SK-N-SH (cell line): ENCODE measurements at regions not wholly inside any gene's neighbourhood (a gene's known extent, or its start where the extent isn't known, plus 50 kb on each side); places are given as distances from the start of the nearest gene placed in this dataset.

Experiments used
- CTCF ChIA-PET: fragments of 300-600, 350-600 bp; formaldehyde crosslinking; extraction: SDS; loops from one replicate; lab custom pipeline; 2021; lab: Yijun Ruan, JAX
- POLR2A ChIA-PET: fragments of 350-600 bp; sonication (Branson Sonifier 250); formaldehyde crosslinking; extraction: SDS; loops from one replicate; lab custom pipeline; 2020; ENCODE audit warnings: antibody characterized with exemption, inconsistent platforms; lab: Yijun Ruan, JAX
- DNase-seq: peaks from one replicate; pipeline ENCODE4 v3.0.0; 2012
- H2AFZ ChIP-seq: fragments of 200-600 bp; sonication (generic); 2 replicates; pipeline ENCODE4 v1.8.1; 2016; ENCODE audit warnings: antibody characterized with exemption, mild to moderate bottlenecking, low read depth
- H3F3A ChIP-seq: fragments of 200-600 bp; sonication (generic); replicated peaks from 2 replicates; pipeline ENCODE3; 2016; ENCODE audit warnings: antibody characterized with exemption, mild to moderate bottlenecking; ENCODE audit not compliant: insufficient read depth
- H3K27ac ChIP-seq, 2 experiments: fragments of 200-500 bp in 1 of 2; fragments of 200-600 bp in 1 of 2; sonication (Bioruptor generic) in 1 of 2; sonication (generic), shearing (Covaris generic) in 1 of 2; 2 replicates each; pipeline versions ENCODE4 v1.5.1 to v1.6.1; 2014 to 2016; ENCODE audit warnings: low read depth in 2 of 2, inconsistent platforms in 1 of 2, low read length in 1 of 2, mild to moderate bottlenecking in 1 of 2, mixed read lengths in 1 of 2
- H3K27me3 ChIP-seq: fragments of 200-600 bp; sonication (generic), shearing (Covaris generic); 2 replicates; pipeline ENCODE4 v1.6.1; 2016; ENCODE audit warnings: mixed run types; ENCODE audit not compliant: insufficient read depth
- H3K36me3 ChIP-seq, 2 experiments: fragments of 200-500 bp in 1 of 2; fragments of 200-600 bp in 1 of 2; sonication (Bioruptor generic) in 1 of 2; sonication (generic) in 1 of 2; replicated peaks in 1 of 2; 2 replicates each; pipeline versions ENCODE3 to v1.5.1; 2014 to 2016; ENCODE audit warnings: low read length in 1 of 2, mild to moderate bottlenecking in 1 of 2; ENCODE audit not compliant: insufficient read depth in 2 of 2, control insufficient read depth in 1 of 2
- H3K4me1 ChIP-seq, 2 experiments: fragments of 200-500 bp in 1 of 2; fragments of 200-600 bp in 1 of 2; sonication (Bioruptor generic) in 1 of 2; sonication (generic), shearing (Covaris generic) in 1 of 2; 2 replicates each; pipeline versions ENCODE4 v1.5.1 to v1.6.1; 2014 to 2016; ENCODE audit warnings: low read depth in 1 of 2, low read length in 1 of 2, mixed run types in 1 of 2; ENCODE audit not compliant: insufficient read depth in 2 of 2, control insufficient read depth in 1 of 2
- H3K4me2 ChIP-seq: fragments of 200-600 bp; sonication (generic), shearing (Covaris generic); 2 replicates; pipeline ENCODE4 v1.6.1; 2017; ENCODE audit warnings: mixed run types
- H3K4me3 ChIP-seq, 2 experiments: fragments of 200-500 bp in 1 of 2; fragments of 200-600 bp in 1 of 2; sonication (Bioruptor generic) in 1 of 2; sonication (generic), shearing (Covaris generic) in 1 of 2; 2 replicates each; pipeline versions ENCODE4 v1.5.1 to v1.8.1; 2014 to 2016; ENCODE audit warnings: low read depth in 2 of 2, inconsistent platforms in 1 of 2, low read length in 1 of 2, mild to moderate bottlenecking in 1 of 2, mixed read lengths in 1 of 2, moderate library complexity in 1 of 2
- H3K79me2 ChIP-seq: fragments of 200-600 bp; sonication (generic); 2 replicates; pipeline ENCODE4 v1.8.1; 2017; ENCODE audit warnings: mild to moderate bottlenecking; ENCODE audit not compliant: insufficient read depth
- H3K9ac ChIP-seq: fragments of 200-600 bp; sonication (generic); 2 replicates; pipeline ENCODE4 v1.6.1; 2017; ENCODE audit warnings: mixed run types
- H3K9me2 ChIP-seq: fragments of 200-600 bp; sonication (generic); 2 replicates; pipeline ENCODE4 v1.6.1; 2017; ENCODE audit warnings: mixed run types
- H3K9me3 ChIP-seq: fragments of 200-600 bp; sonication (generic); 2 replicates; pipeline ENCODE4 v1.6.1; 2017; ENCODE audit warnings: mixed run types, mild to moderate bottlenecking, moderate library complexity
- H4K20me1 ChIP-seq: fragments of 200-600 bp; sonication (generic); 2 replicates; pipeline ENCODE4 v1.6.1; 2017; ENCODE audit warnings: mild to moderate bottlenecking, mixed run types; ENCODE audit not compliant: insufficient read depth
- ELF1 ChIP-seq: IDR thresholded peaks from 2 replicates; pipeline ENCODE4 v1.4.0; 2012
- EP300 ChIP-seq, 2 experiments: IDR thresholded peaks; 2 replicates each; pipeline versions ENCODE4 v1.4.0 to v1.6.1; 2012; ENCODE audit warnings: borderline replicate concordance in 1 of 2, low read depth in 1 of 2, low read length in 1 of 2
- FOSL2 ChIP-seq: IDR thresholded peaks from 2 replicates; pipeline ENCODE4 v1.4.0; 2012; ENCODE audit warnings: low read depth, mild to moderate bottlenecking, moderate library complexity, borderline replicate concordance
- GABPA ChIP-seq: IDR thresholded peaks from 2 replicates; pipeline ENCODE4 v1.4.0; 2012; ENCODE audit warnings: low read depth, mild to moderate bottlenecking
- GATA2 ChIP-seq: sonication (generic); formaldehyde crosslinking; IDR thresholded peaks from 2 replicates; pipeline ENCODE4 v1.5.0; 2020; ENCODE audit warnings: mild to moderate bottlenecking, missing genetic modification reagents
- MAX ChIP-seq: IDR thresholded peaks from 2 replicates; pipeline ENCODE4 v1.4.0; 2012; ENCODE audit warnings: low read depth
- MXI1 ChIP-seq: IDR thresholded peaks from 2 replicates; pipeline ENCODE4 v1.6.1; 2012; ENCODE audit warnings: mild to moderate bottlenecking, low read depth, low read length, improper control_type of control experiment
- NRF1 ChIP-seq: IDR thresholded peaks from 2 replicates; pipeline ENCODE4 v1.6.1; 2012; ENCODE audit warnings: low read depth, mild to moderate bottlenecking, low read length
- POLR2AphosphoS5 ChIP-seq: IDR thresholded peaks from 2 replicates; pipeline ENCODE4 v1.6.1; 2012; ENCODE audit warnings: low read depth, low read length
- RAD21 ChIP-seq: IDR thresholded peaks from 2 replicates; pipeline ENCODE4 v1.6.1; 2012; ENCODE audit warnings: mild to moderate bottlenecking, low read length
- SIN3A ChIP-seq: IDR thresholded peaks from 2 replicates; pipeline ENCODE4 v1.6.1; 2012; ENCODE audit warnings: low read depth, mild to moderate bottlenecking, low read length, moderate library complexity, borderline replicate concordance
- SMC3 ChIP-seq: IDR thresholded peaks from 2 replicates; pipeline ENCODE4 v1.6.1; 2012; ENCODE audit warnings: low read depth, low read length, improper control_type of control experiment
- TEAD4 ChIP-seq: IDR thresholded peaks from 2 replicates; pipeline ENCODE4 v1.4.0; 2012; ENCODE audit warnings: mild to moderate bottlenecking, borderline replicate concordance; ENCODE audit not compliant: insufficient read depth
- USF2 ChIP-seq: fragments of 150-350 bp; IDR thresholded peaks from 2 replicates; pipeline ENCODE4 v1.6.1; 2017; ENCODE audit warnings: antibody characterized with exemption, low read length, low read depth, borderline replicate concordance
- WGBS: methylation state at CpG from one replicate; pipeline ENCODE4 v1.1.6; 2017; ENCODE audit warnings: low lambda C conversion rate; 5-methylcytosine and 5-hydroxymethylcytosine counted together
- TF ChIP-seq, protein P1 (sequence below): IDR thresholded peaks from 2 replicates; pipeline ENCODE4; 2012
- TF ChIP-seq, protein P2 (sequence below): IDR thresholded peaks from 2 replicates; pipeline ENCODE4 v1.4.0; 2012; ENCODE audit warnings: low read depth, borderline replicate concordance

DNA sequence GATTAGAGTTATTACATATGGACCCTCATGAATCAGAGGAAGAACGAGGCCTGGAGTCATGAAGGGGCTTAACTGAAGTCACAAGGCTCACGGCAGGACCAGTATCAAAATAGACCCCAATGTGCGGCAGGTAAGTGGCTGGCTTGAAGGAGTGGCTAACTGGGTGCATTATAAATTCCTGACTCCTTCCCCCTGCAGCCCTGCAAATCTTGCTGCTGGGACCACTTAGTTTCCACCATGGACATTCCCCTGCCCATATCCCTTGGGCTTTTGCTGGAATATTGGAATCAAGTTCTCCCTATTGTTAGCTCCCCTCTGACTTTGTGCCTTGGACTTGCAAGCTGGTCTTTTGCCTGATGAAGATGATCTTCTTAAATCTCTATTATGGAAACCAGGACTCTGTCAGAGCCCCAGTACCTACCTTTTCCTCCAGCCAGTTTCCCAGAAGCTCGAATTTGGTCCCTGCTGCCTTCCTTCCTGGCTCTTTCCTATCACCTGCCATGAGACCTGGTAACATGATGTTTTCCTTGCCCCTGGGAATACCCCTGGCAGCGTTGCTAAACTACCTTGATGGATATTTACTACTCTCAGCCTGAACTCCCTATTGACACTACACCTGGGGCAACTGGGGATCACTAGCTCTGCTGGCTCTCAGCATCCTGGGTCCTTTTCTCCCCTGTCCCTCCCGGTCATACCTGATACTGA is 156.0 kb upstream of the JUN start:
- Histone ChIP-seq H3K36me3 (no peaks in the 10 kb centered on the region), H3K4me1 (no peaks in the 10 kb centered on the region), H3F3A (no peaks in the 10 kb centered on the region), H3K27me3 (no peaks in the 10 kb centered on the region), H4K20me1 (no peaks in the 10 kb centered on the region), H2AFZ (no peak overlapping the region), H3K4me2 (no peak overlapping the region), H3K27ac (no peak overlapping the region), H3K79me2 (no peaks in the 10 kb centered on the region), H3K9me2 (no peaks in the 10 kb centered on the region), H3K9me3 (no peaks in the 10 kb centered on the region), H3K4me3 (no peak overlapping the region), H3K9ac (no peak overlapping the region)
- DNase-seq: no peak
- ChIA-PET POLR2A (no interaction called here), CTCF (interaction anchor here (0.6 kb wide), 1 partner anchor 174 kb away, joined by 3 read pairs; no protein-coding TSS in a partner anchor)
- TF ChIP-seq, protein P1, sequence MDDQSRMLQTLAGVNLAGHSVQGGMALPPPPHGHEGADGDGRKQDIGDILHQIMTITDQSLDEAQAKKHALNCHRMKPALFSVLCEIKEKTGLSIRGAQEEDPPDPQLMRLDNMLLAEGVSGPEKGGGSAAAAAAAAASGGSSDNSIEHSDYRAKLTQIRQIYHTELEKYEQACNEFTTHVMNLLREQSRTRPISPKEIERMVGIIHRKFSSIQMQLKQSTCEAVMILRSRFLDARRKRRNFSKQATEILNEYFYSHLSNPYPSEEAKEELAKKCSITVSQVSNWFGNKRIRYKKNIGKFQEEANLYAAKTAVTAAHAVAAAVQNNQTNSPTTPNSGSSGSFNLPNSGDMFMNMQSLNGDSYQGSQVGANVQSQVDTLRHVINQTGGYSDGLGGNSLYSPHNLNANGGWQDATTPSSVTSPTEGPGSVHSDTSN: no peak
- TF ChIP-seq, protein P2, sequence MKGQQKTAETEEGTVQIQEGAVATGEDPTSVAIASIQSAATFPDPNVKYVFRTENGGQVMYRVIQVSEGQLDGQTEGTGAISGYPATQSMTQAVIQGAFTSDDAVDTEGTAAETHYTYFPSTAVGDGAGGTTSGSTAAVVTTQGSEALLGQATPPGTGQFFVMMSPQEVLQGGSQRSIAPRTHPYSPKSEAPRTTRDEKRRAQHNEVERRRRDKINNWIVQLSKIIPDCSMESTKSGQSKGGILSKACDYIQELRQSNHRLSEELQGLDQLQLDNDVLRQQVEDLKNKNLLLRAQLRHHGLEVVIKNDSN: no peak
- no peak for TF ChIP-seq TEAD4
- TF ChIP-seq USF2: no peak
- TF ChIP-seq MXI1: no peak
- TF ChIP-seq ELF1: no peak
- no peak for TF ChIP-seq GATA2
- TF ChIP-seq RAD21: no peak
- no peak for TF ChIP-seq SIN3A
- TF ChIP-seq POLR2AphosphoS5: no peak
- no peak for TF ChIP-seq FOSL2
- TF ChIP-seq MAX: no peak
- no peak for TF ChIP-seq SMC3
- TF ChIP-seq NRF1: no peak
- TF ChIP-seq EP300 (IDR thresholded peaks at IDR 0.05; ENCODE audit: borderline replicate concordance in 1 of 2, low read depth in 1 of 2, low read length in 1 of 2): no peak
- TF ChIP-seq GABPA: no peak
- 74% methylated on average over 6 of the region's 6 CpGs for WGBS
